ENCODE measurements at regions not wholly inside any gene's neighbourhood (a gene's known extent, or its start where the extent isn't known, plus 50 kb on each side); places are given as distances from the start of the nearest gene placed in this dataset.

DNA sequence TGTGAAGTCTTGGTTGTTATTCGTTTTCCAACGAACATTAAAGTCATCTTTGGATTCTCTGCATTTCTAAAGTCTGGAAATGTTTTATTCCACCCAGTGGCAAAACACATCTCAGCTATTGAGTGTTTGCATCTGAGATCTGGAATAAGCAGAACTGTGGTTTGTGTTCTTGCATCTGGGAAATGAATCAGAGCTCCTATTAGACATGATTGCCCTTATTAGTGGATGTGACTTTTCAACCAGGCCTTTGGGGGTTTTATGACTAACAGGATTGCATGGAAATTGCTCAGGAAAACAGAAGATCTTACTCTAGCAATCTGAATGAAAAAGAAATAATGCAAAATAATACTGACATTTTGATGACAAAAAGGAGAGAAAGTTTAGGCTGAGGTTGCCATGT is 488.8 kb downstream of the IRS2 start:
- Mint-ChIP-seq H3K36me3 (no peaks in the 10 kb centered on the region), H3K27me3 (ENCODE audit: low read depth in 3 of 3) (peaks cover 0 to 6% (median 0%) of the 10 kb centered on the region in 3 donors), H3K27ac (no peak overlapping the region), H3K4me1 (no peaks in the 10 kb centered on the region), H3K4me3 (no peak overlapping the region), H3K9me3 (peaks cover 0 to 10% (median 4%) of the 10 kb centered on the region in 7 donors)
- H3K4me2 ChIP-seq (replicated peaks; ENCODE audit: extremely low read depth, low read length, poor library complexity, severe bottlenecking): no peak overlapping the region
- no peaks in the 10 kb centered on the region for H4K20me1 ChIP-seq (ENCODE audit: insufficient read depth, low read length)
- no peaks in the 10 kb centered on the region for H3K4me1 ChIP-seq (ENCODE audit: control insufficient read depth in 1 of 2, insufficient read depth in 2 of 2, low read length in 2 of 2)
- no peaks in the 10 kb centered on the region for H3K27me3 ChIP-seq (ENCODE audit: control insufficient read depth in 2 of 2, insufficient read depth in 2 of 2, low read length in 2 of 2)
- DNase-seq: no peak
- H3K27ac ChIP-seq (ENCODE audit: low read depth in 1 of 2, low read length in 2 of 2): no peak overlapping the region
- H3K9ac ChIP-seq (ENCODE audit: insufficient read depth, low read length, poor library complexity, severe bottlenecking): no peak overlapping the region
- no peak overlapping the region for H2AFZ ChIP-seq (ENCODE audit: insufficient read depth, low read depth, low read length, poor library complexity, severe bottlenecking)
- no CpG with 5 or more reads among the region's 2 CpGs for WGBS (ENCODE audit: insufficient coverage)
- peaks cover 8 to 12% of the 10 kb centered on the region in 2 donors for H3K9me3 ChIP-seq (replicated peaks in 1 of 2; ENCODE audit: control insufficient read depth in 1 of 2, insufficient read depth in 1 of 2, low read length in 2 of 2)
- TF ChIP-seq, protein P1, sequence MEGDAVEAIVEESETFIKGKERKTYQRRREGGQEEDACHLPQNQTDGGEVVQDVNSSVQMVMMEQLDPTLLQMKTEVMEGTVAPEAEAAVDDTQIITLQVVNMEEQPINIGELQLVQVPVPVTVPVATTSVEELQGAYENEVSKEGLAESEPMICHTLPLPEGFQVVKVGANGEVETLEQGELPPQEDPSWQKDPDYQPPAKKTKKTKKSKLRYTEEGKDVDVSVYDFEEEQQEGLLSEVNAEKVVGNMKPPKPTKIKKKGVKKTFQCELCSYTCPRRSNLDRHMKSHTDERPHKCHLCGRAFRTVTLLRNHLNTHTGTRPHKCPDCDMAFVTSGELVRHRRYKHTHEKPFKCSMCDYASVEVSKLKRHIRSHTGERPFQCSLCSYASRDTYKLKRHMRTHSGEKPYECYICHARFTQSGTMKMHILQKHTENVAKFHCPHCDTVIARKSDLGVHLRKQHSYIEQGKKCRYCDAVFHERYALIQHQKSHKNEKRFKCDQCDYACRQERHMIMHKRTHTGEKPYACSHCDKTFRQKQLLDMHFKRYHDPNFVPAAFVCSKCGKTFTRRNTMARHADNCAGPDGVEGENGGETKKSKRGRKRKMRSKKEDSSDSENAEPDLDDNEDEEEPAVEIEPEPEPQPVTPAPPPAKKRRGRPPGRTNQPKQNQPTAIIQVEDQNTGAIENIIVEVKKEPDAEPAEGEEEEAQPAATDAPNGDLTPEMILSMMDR (IDR thresholded peaks at IDR 0.05): no peak
- intact Hi-C loops (cut with micrococcal nuclease): no loop called here
- no peaks in the 10 kb centered on the region for H3K36me3 ChIP-seq (replicated peaks in 1 of 2; ENCODE audit: control insufficient read depth in 1 of 2, insufficient read depth in 2 of 2, low read length in 2 of 2)
- no peaks in the 10 kb centered on the region for H3K79me2 ChIP-seq (ENCODE audit: insufficient read depth, low read length)
- no peak overlapping the region for H3K4me3 ChIP-seq (replicated peaks in 1 of 3; ENCODE audit: low read depth in 2 of 3, low read length in 3 of 3)

DNA sequence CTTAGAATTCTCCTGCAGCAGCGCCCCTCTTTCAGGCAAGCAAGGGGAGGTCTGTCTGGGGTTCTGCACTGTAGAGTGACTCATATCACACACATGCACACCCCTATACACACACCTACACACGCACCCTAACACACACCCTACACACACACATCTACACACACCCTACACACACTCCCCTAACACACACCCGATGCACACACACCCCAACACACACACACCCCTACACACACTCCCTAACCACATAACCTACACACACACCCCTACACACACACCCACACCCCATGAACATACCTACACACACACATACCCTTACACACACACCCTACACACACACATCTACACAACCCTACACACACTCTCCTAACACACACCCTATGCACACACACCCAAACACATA is 493.2 kb downstream of the IRS2 start:
- H3K9ac ChIP-seq (ENCODE audit: insufficient read depth, low read length, poor library complexity, severe bottlenecking): no peak overlapping the region
- Mint-ChIP-seq H3K4me3 (no peak overlapping the region), H3K4me1 (no peaks in the 10 kb centered on the region), H3K27ac (no peak overlapping the region), H3K9me3 (peaks cover 0 to 11% (median 2%) of the 10 kb centered on the region in 7 donors), H3K36me3 (no peaks in the 10 kb centered on the region), H3K27me3 (ENCODE audit: low read depth in 3 of 3) (peaks cover 0 to 4% (median 2%) of the 10 kb centered on the region in 3 donors)
- H3K36me3 ChIP-seq (replicated peaks in 1 of 2; ENCODE audit: control insufficient read depth in 1 of 2, insufficient read depth in 2 of 2, low read length in 2 of 2): no peaks in the 10 kb centered on the region
- no peak for DNase-seq
- H3K9me3 ChIP-seq (replicated peaks in 1 of 2; ENCODE audit: control insufficient read depth in 1 of 2, insufficient read depth in 1 of 2, low read length in 2 of 2): peaks cover 8 to 12% of the 10 kb centered on the region in 2 donors
- H3K4me1 ChIP-seq (ENCODE audit: control insufficient read depth in 1 of 2, insufficient read depth in 2 of 2, low read length in 2 of 2): no peaks in the 10 kb centered on the region
- H3K27ac ChIP-seq (ENCODE audit: low read depth in 1 of 2, low read length in 2 of 2): no peak overlapping the region
- TF ChIP-seq, protein P1 (IDR thresholded peaks at IDR 0.05): no peak
- no peak overlapping the region for H3K4me3 ChIP-seq (replicated peaks in 1 of 3; ENCODE audit: low read depth in 2 of 3, low read length in 3 of 3)
- H3K27me3 ChIP-seq (ENCODE audit: control insufficient read depth in 2 of 2, insufficient read depth in 2 of 2, low read length in 2 of 2): no peaks in the 10 kb centered on the region
- WGBS (ENCODE audit: insufficient coverage): 100% methylated on average over 2 of the region's 3 CpGs
- H4K20me1 ChIP-seq (ENCODE audit: insufficient read depth, low read length): no peaks in the 10 kb centered on the region
- no peak overlapping the region for H2AFZ ChIP-seq (ENCODE audit: insufficient read depth, low read depth, low read length, poor library complexity, severe bottlenecking)
- intact Hi-C loops (cut with micrococcal nuclease): no loop called here
- H3K4me2 ChIP-seq (replicated peaks; ENCODE audit: extremely low read depth, low read length, poor library complexity, severe bottlenecking): no peak overlapping the region
- no peaks in the 10 kb centered on the region for H3K79me2 ChIP-seq (ENCODE audit: insufficient read depth, low read length)

All from CD14-positive monocyte (primary cell).